Mesothelial cell of epicardium (in vitro differentiated cells): ENCODE measurements at regions not wholly inside any gene's neighbourhood (a gene's known extent, or its start where the extent isn't known, plus 50 kb on each side); places are given as distances from the start of the nearest gene placed in this dataset.

Source experiments
- DNase-seq, 2 experiments: peaks; one replicate each; pipeline ENCODE4 v3.0.0; 2021; ENCODE audit warnings: low spot score in 2 of 2; ENCODE audit not compliant: unreplicated experiment in 2 of 2
- H3K27ac Mint-ChIP-seq: 2 replicates; pipeline ENCODE4 v1.8.0; 2021; ENCODE audit warnings: mixed read lengths
- H3K27me3 Mint-ChIP-seq: 2 replicates; pipeline ENCODE4 v1.8.0; 2021; ENCODE audit warnings: low read depth, mixed read lengths
- H3K36me3 Mint-ChIP-seq: 2 replicates; pipeline ENCODE4 v1.8.0; 2021; ENCODE audit warnings: mixed read lengths
- H3K4me1 Mint-ChIP-seq: 2 replicates; pipeline ENCODE4 v1.8.0; 2021; ENCODE audit warnings: mixed read lengths
- H3K4me3 Mint-ChIP-seq: 2 replicates; pipeline ENCODE4 v1.8.0; 2021; ENCODE audit warnings: mild to moderate bottlenecking, moderate library complexity, mixed read lengths
- H3K9me3 Mint-ChIP-seq: 2 replicates; pipeline ENCODE4 v1.8.0; 2021; ENCODE audit warnings: mixed read lengths
- CTCF ChIP-seq: fragments of 200-600 bp; sonication (generic); IDR thresholded peaks from one replicate; pipeline ENCODE4 v1.5.0; 2021; ENCODE audit warnings: antibody characterized with exemption; ENCODE audit not compliant: unreplicated experiment

GRCh38 chr13:44137466-44137865 lies 236.2 kb upstream of the SERP2 start:
- H3K36me3 Mint-ChIP-seq, result no peaks in the 10 kb centered on the region
- H3K4me3 Mint-ChIP-seq, result no peak overlapping the region
- peaks cover 13% of the 10 kb centered on the region for H3K4me1 Mint-ChIP-seq
- DNase-seq, result no peak
- H3K9me3 Mint-ChIP-seq, result no peaks in the 10 kb centered on the region
- H3K27ac Mint-ChIP-seq, result no peak overlapping the region
- no peak for TF ChIP-seq CTCF
- H3K27me3 Mint-ChIP-seq, result peaks cover 1% of the 10 kb centered on the region

- peaks cover 13% of the 10 kb centered on the region for H3K4me1 Mint-ChIP-seq
- H3K4me3 Mint-ChIP-seq, result no peak overlapping the region
- H3K27me3 Mint-ChIP-seq, result peaks cover 9% of the 10 kb centered on the region
- no peaks in the 10 kb centered on the region for H3K36me3 Mint-ChIP-seq
- H3K27ac Mint-ChIP-seq, result no peak overlapping the region
- no peak for DNase-seq
- no peak for TF ChIP-seq CTCF
- no peaks in the 10 kb centered on the region for H3K9me3 Mint-ChIP-seq
Observed at GRCh38 chr13:44140146-44140545, 233.5 kb upstream of the SERP2 start.

- Mint-ChIP-seq H3K4me3 (peak overlapping the region; percentile 73), H3K4me1 (peaks cover 13% of the 10 kb centered on the region), H3K9me3 (no peaks in the 10 kb centered on the region), H3K27me3 (peaks cover 10% of the 10 kb centered on the region), H3K36me3 (no peaks in the 10 kb centered on the region), H3K27ac (peak overlapping the region; percentile 98)
- TF ChIP-seq CTCF, result no peak
- no peak for DNase-seq
Observed at GRCh38 chr13:44140888-44141724, 232.5 kb upstream of the SERP2 start.

- Mint-ChIP-seq H3K27me3 (peaks cover 9% of the 10 kb centered on the region), H3K27ac (peak overlapping the region; percentile 98), H3K4me3 (peak overlapping the region; percentile 85), H3K4me1 (peaks cover 13% of the 10 kb centered on the region), H3K36me3 (no peaks in the 10 kb centered on the region), H3K9me3 (no peaks in the 10 kb centered on the region)
- DNase-seq, result peak; percentile 91 to 99
- no peak for TF ChIP-seq CTCF
Observed at GRCh38 chr13:44141725-44142539, 231.7 kb upstream of the SERP2 start.

- Mint-ChIP-seq H3K27me3 (peaks cover 9% of the 10 kb centered on the region), H3K27ac (peak overlapping the region; percentile 88), H3K4me3 (peak overlapping the region; percentile 85), H3K9me3 (no peaks in the 10 kb centered on the region), H3K36me3 (no peaks in the 10 kb centered on the region), H3K4me1 (peaks cover 13% of the 10 kb centered on the region)
- DNase-seq, result no peak
- TF ChIP-seq CTCF, result no peak
Observed at GRCh38 chr13:44142540-44142867, 231.1 kb upstream of the SERP2 start.
